ENCODE measurements at regions not wholly inside any gene's neighbourhood (a gene's known extent, or its start where the extent isn't known, plus 50 kb on each side); places are given as distances from the start of the nearest gene placed in this dataset.

DNA sequence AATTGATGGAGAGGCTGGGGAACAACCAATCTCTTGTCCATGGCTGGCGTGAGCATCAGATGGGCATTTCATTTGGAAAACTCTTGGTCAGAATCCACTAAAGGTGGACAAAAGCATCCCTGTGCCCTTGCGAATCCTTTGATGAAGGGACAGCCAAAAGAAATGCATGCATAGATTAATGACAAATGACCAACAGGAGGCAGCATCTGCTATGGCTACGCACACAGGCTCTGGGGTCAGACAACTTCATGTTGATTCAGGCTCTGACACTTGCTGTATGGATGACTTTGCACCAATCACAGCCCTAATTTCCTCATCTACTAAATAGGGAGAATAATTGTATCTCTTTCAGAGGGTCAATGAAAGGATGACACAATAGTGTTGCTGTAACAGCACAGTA is 117.5 kb downstream of the ASCL4 start:
- H3K36me3 ChIP-seq (replicated peaks in 1 of 2; ENCODE audit: control extremely low read depth in 1 of 2, control insufficient read depth in 1 of 2, extremely low read depth in 1 of 2, insufficient read depth in 2 of 2, low read length in 1 of 2): no peaks in the 10 kb centered on the region
- H3K4me1 ChIP-seq (ENCODE audit: control insufficient read depth in 2 of 2, insufficient read depth in 2 of 2, low read length in 2 of 2): no peaks in the 10 kb centered on the region
- Mint-ChIP-seq H3K27me3 (peaks cover 12% of the 10 kb centered on the region), H3K9me3 (ENCODE audit: insufficient read depth) (no peaks in the 10 kb centered on the region), H3K4me1 (no peaks in the 10 kb centered on the region), H3K4me3 (no peak overlapping the region), H3K27ac (no peak overlapping the region)
- intact Hi-C loops (cut with micrococcal nuclease): no loop called here
- TF ChIP-seq, protein P1, sequence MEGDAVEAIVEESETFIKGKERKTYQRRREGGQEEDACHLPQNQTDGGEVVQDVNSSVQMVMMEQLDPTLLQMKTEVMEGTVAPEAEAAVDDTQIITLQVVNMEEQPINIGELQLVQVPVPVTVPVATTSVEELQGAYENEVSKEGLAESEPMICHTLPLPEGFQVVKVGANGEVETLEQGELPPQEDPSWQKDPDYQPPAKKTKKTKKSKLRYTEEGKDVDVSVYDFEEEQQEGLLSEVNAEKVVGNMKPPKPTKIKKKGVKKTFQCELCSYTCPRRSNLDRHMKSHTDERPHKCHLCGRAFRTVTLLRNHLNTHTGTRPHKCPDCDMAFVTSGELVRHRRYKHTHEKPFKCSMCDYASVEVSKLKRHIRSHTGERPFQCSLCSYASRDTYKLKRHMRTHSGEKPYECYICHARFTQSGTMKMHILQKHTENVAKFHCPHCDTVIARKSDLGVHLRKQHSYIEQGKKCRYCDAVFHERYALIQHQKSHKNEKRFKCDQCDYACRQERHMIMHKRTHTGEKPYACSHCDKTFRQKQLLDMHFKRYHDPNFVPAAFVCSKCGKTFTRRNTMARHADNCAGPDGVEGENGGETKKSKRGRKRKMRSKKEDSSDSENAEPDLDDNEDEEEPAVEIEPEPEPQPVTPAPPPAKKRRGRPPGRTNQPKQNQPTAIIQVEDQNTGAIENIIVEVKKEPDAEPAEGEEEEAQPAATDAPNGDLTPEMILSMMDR (IDR thresholded peaks at IDR 0.05): no peak
- TF ChIP-seq EZH2 (IDR thresholded peaks at IDR 0.05; ENCODE audit: borderline replicate concordance, insufficient read depth, low read depth, low read length, poor library complexity, severe bottlenecking): no peak
- H3K27ac ChIP-seq (ENCODE audit: low read length in 2 of 2): no peak overlapping the region
- no peak overlapping the region for H3K4me3 ChIP-seq (ENCODE audit: control extremely low read depth in 1 of 5, extremely low read depth in 1 of 5, insufficient read depth in 1 of 5, low read depth in 2 of 5, low read length in 4 of 5)
- no peak for ATAC-seq (ENCODE audit: low read depth)
- 84% methylated on average over 3 of the region's 3 CpGs for WGBS (ENCODE audit: insufficient coverage)
- CTCF ChIA-PET: interaction anchor here (1.1 to 12.9 kb wide), 2 partner anchors 11 to 217 kb away, joined by 3 to 324 read pairs; no protein-coding TSS in a partner anchor
- H3K9me3 ChIP-seq (ENCODE audit: control extremely low read depth in 1 of 3, control insufficient read depth in 2 of 3, insufficient read depth in 1 of 3, low read length in 2 of 3): no peaks in the 10 kb centered on the region
- H2AFZ ChIP-seq (ENCODE audit: insufficient read depth, low read depth, low read length, poor library complexity, severe bottlenecking): no peak overlapping the region
- H3K79me2 ChIP-seq (ENCODE audit: control insufficient read depth, insufficient read depth, low read length): no peaks in the 10 kb centered on the region
- H3K4me2 ChIP-seq (replicated peaks; ENCODE audit: low read depth, low read length, poor library complexity, severe bottlenecking): no peak overlapping the region
- no peaks in the 10 kb centered on the region for H4K20me1 ChIP-seq (ENCODE audit: control insufficient read depth, insufficient read depth, low read length, poor library complexity, severe bottlenecking)
- POLR2A ChIA-PET: no interaction called here
- no peaks in the 10 kb centered on the region for H3K27me3 ChIP-seq (replicated peaks in 1 of 4; ENCODE audit: control extremely low read depth in 1 of 4, control insufficient read depth in 3 of 4, insufficient read depth in 4 of 4, low read length in 3 of 4)
- DNase-seq: peak; percentile 23
- H3K9ac ChIP-seq (ENCODE audit: low read length): no peak overlapping the region

DNA sequence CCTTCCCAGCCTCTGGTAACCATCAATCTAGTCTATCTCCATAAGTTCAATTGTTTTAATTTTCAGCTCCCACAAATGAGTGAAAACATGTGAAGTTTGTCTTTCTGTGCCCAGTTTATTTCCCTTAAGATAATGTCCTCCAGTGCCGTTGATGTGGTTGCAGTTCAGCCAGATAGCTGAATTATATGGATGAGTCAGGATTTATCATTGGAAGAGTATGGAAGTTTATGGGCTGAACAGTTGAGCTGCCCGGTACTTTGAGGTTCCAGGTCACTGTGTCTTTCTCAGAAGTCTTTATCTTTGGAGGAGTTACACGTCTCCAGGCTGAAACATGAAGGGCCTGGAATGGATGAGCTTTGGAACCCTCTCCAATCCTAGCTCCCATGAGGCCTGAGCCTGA is 120.1 kb downstream of the ASCL4 start:
- intact Hi-C loops (cut with micrococcal nuclease): no loop called here
- ATAC-seq (ENCODE audit: low read depth) (no peak), DNase-seq (no peak)
- Histone ChIP-seq H3K27me3 (replicated peaks in 1 of 4; ENCODE audit: control extremely low read depth in 1 of 4, control insufficient read depth in 3 of 4, insufficient read depth in 4 of 4, low read length in 3 of 4) (no peaks in the 10 kb centered on the region), H2AFZ (ENCODE audit: insufficient read depth, low read depth, low read length, poor library complexity, severe bottlenecking) (no peak overlapping the region), H3K36me3 (replicated peaks in 1 of 2; ENCODE audit: control extremely low read depth in 1 of 2, control insufficient read depth in 1 of 2, extremely low read depth in 1 of 2, insufficient read depth in 2 of 2, low read length in 1 of 2) (no peaks in the 10 kb centered on the region), H3K9me3 (ENCODE audit: control extremely low read depth in 1 of 3, control insufficient read depth in 2 of 3, insufficient read depth in 1 of 3, low read length in 2 of 3) (no peaks in the 10 kb centered on the region), H3K27ac (ENCODE audit: low read length in 2 of 2) (no peak overlapping the region), H3K4me1 (ENCODE audit: control insufficient read depth in 2 of 2, insufficient read depth in 2 of 2, low read length in 2 of 2) (no peaks in the 10 kb centered on the region), H3K4me3 (ENCODE audit: control extremely low read depth in 1 of 5, extremely low read depth in 1 of 5, insufficient read depth in 1 of 5, low read depth in 2 of 5, low read length in 4 of 5) (no peak overlapping the region), H4K20me1 (ENCODE audit: control insufficient read depth, insufficient read depth, low read length, poor library complexity, severe bottlenecking) (no peaks in the 10 kb centered on the region), H3K79me2 (ENCODE audit: control insufficient read depth, insufficient read depth, low read length) (no peaks in the 10 kb centered on the region), H3K9ac (ENCODE audit: low read length) (no peak overlapping the region), H3K4me2 (replicated peaks; ENCODE audit: low read depth, low read length, poor library complexity, severe bottlenecking) (no peak overlapping the region)
- ChIA-PET POLR2A (no interaction called here), CTCF (interaction anchor here (1.3 to 1.7 kb wide), 2 partner anchors 9 to 218 kb away, joined by 4 read pairs; no protein-coding TSS in a partner anchor)
- no peak for TF ChIP-seq EZH2 (IDR thresholded peaks at IDR 0.05; ENCODE audit: borderline replicate concordance, insufficient read depth, low read depth, low read length, poor library complexity, severe bottlenecking)
- TF ChIP-seq, protein P1 (IDR thresholded peaks at IDR 0.05): no peak
- Mint-ChIP-seq H3K4me3 (no peak overlapping the region), H3K27ac (no peak overlapping the region), H3K4me1 (no peaks in the 10 kb centered on the region), H3K9me3 (ENCODE audit: insufficient read depth) (no peaks in the 10 kb centered on the region), H3K27me3 (peaks cover 6% of the 10 kb centered on the region)
- 90% methylated on average over 3 of the region's 3 CpGs for WGBS (ENCODE audit: insufficient coverage)
